ENCODE measurements at regions not wholly inside any gene's neighbourhood (a gene's known extent, or its start where the extent isn't known, plus 50 kb on each side); places are given as distances from the start of the nearest gene placed in this dataset.

DNA sequence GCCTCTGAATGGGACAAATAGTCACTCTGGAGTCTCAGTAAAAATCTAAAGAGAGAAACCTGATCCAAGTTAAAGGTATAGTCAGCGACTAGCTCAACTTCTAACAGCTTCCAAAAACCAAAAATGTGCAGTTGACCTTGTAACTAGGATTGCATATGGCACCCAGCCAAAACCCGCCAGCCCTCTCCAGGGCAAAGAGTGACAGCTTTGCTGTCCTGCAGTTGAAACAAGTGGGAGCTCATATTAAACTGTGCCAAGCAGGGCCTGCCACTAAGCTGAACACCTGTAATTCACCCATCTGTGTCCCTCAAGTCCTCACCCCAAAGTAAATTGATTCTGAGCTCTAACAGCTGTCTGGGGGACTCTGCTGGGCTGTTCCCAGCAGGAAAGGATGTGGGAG lies 695.3 kb downstream of the MAFB start:
- TF ChIP-seq, protein P1, sequence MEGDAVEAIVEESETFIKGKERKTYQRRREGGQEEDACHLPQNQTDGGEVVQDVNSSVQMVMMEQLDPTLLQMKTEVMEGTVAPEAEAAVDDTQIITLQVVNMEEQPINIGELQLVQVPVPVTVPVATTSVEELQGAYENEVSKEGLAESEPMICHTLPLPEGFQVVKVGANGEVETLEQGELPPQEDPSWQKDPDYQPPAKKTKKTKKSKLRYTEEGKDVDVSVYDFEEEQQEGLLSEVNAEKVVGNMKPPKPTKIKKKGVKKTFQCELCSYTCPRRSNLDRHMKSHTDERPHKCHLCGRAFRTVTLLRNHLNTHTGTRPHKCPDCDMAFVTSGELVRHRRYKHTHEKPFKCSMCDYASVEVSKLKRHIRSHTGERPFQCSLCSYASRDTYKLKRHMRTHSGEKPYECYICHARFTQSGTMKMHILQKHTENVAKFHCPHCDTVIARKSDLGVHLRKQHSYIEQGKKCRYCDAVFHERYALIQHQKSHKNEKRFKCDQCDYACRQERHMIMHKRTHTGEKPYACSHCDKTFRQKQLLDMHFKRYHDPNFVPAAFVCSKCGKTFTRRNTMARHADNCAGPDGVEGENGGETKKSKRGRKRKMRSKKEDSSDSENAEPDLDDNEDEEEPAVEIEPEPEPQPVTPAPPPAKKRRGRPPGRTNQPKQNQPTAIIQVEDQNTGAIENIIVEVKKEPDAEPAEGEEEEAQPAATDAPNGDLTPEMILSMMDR (IDR thresholded peaks at IDR 0.05; ENCODE audit: low read depth, low read length): no peak
- TF ChIP-seq EZH2phosphoT487 (IDR thresholded peaks at IDR 0.05; ENCODE audit: low read depth): no peak
